ENCODE measurements at regions not wholly inside any gene's neighbourhood (a gene's known extent, or its start where the extent isn't known, plus 50 kb on each side); places are given as distances from the start of the nearest gene placed in this dataset.

DNA sequence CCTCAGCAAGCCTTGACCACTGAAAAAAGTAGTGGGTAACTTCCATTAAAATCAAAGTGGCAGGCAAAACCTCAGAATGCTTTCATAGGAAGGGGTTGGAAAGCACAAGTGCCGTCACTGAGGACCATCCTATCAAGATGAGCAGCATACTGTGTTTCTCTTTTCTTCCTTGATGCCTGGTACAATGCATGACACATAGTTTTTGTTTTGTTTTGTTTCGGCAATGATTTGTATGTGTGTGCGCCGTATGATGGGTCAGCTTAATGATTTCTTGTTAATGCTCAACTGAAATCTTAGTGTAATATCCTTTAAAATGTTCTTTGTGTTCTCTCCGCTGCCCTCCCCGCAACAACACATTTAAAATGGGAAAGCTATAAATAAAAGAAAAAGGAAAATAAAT is 476.4 kb upstream of the KCNMB2 start:
- H3K36me3 ChIP-seq (ENCODE audit: low read depth, low read length) = no peaks in the 10 kb centered on the region
- H3K4me2 ChIP-seq (ENCODE audit: low read length) = no peak overlapping the region
- no peaks in the 10 kb centered on the region for H3K9me2 ChIP-seq (replicated peaks; ENCODE audit: low read length)
- H2AFZ ChIP-seq (ENCODE audit: low read length) = no peak overlapping the region
- H3K9ac ChIP-seq (ENCODE audit: low read length) = no peak overlapping the region
- DNase-seq = no peak
- no peaks in the 10 kb centered on the region for H3F3A ChIP-seq (ENCODE audit: low read length, unreplicated experiment)
- no TSS peak for BruUV-seq (replicated peaks)
- no peaks in the 10 kb centered on the region for H3K27me3 ChIP-seq (ENCODE audit: low read length)
- intact Hi-C loops (cut with micrococcal nuclease) = loop anchor here (10.0 kb wide), 1 partner anchor 225 kb away; no protein-coding TSS in a partner anchor
- ChIA-PET CTCF (no interaction called here), POLR2A (ENCODE audit: unreplicated experiment) (no interaction called here)
- no peak for TF ChIP-seq EZH2 (IDR thresholded peaks at IDR 0.05; ENCODE audit: low read length, unreplicated experiment)
- no peak for TF ChIP-seq EZH2phosphoT487 (IDR thresholded peaks at IDR 0.05; ENCODE audit: borderline replicate concordance, low read length)
- TF ChIP-seq, protein P1, sequence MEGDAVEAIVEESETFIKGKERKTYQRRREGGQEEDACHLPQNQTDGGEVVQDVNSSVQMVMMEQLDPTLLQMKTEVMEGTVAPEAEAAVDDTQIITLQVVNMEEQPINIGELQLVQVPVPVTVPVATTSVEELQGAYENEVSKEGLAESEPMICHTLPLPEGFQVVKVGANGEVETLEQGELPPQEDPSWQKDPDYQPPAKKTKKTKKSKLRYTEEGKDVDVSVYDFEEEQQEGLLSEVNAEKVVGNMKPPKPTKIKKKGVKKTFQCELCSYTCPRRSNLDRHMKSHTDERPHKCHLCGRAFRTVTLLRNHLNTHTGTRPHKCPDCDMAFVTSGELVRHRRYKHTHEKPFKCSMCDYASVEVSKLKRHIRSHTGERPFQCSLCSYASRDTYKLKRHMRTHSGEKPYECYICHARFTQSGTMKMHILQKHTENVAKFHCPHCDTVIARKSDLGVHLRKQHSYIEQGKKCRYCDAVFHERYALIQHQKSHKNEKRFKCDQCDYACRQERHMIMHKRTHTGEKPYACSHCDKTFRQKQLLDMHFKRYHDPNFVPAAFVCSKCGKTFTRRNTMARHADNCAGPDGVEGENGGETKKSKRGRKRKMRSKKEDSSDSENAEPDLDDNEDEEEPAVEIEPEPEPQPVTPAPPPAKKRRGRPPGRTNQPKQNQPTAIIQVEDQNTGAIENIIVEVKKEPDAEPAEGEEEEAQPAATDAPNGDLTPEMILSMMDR (conservative IDR thresholded peaks at IDR 0.05; ENCODE audit: low read depth, low read length) = no peak
- ATAC-seq = no peak
- no peak overlapping the region for H3K27ac ChIP-seq (ENCODE audit: low read length)
- no peaks in the 10 kb centered on the region for H3K9me3 ChIP-seq (ENCODE audit: low read length)
- H3K79me2 ChIP-seq (ENCODE audit: low read length) = no peaks in the 10 kb centered on the region
- H3K4me1 ChIP-seq (ENCODE audit: insufficient read depth, low read length) = peaks cover 11% of the 10 kb centered on the region
- H4K20me1 ChIP-seq (ENCODE audit: low read length) = no peaks in the 10 kb centered on the region
- H3K4me3 ChIP-seq (ENCODE audit: low read length) = no peak overlapping the region

DNA sequence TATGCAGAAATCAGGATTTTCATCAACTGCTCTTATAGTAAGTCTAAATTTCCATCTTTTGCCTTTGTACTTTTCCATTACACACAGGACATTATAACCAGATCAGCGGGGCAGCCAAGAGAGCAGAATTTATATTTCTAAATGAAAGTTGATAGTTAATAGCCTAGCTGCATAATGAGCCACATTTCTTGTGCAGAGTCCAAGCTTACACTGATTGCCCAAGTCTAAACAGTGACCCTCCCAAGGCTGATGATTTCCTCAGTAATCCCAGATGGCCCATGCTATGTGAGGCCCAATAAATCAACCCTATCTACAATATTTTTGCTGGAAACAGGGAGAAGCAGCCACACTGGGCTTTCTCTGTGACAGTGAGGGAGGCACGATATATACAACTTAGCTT is 475.8 kb upstream of the KCNMB2 start:
- no peaks in the 10 kb centered on the region for H3K9me2 ChIP-seq (replicated peaks; ENCODE audit: low read length)
- no peak overlapping the region for H3K27ac ChIP-seq (ENCODE audit: low read length)
- no peaks in the 10 kb centered on the region for H3K36me3 ChIP-seq (ENCODE audit: low read depth, low read length)
- POLR2A ChIA-PET (ENCODE audit: unreplicated experiment) = no interaction called here
- H3K27me3 ChIP-seq (ENCODE audit: low read length) = no peaks in the 10 kb centered on the region
- peaks cover 11% of the 10 kb centered on the region for H3K4me1 ChIP-seq (ENCODE audit: insufficient read depth, low read length)
- no peak for DNase-seq
- ATAC-seq = no peak
- H4K20me1 ChIP-seq (ENCODE audit: low read length) = no peaks in the 10 kb centered on the region
- H3K9ac ChIP-seq (ENCODE audit: low read length) = no peak overlapping the region
- H3K4me2 ChIP-seq (ENCODE audit: low read length) = no peak overlapping the region
- intact Hi-C loops (cut with micrococcal nuclease) = loop anchor here (10.0 kb wide), 1 partner anchor 226 kb away; no protein-coding TSS in a partner anchor
- no peaks in the 10 kb centered on the region for H3K9me3 ChIP-seq (ENCODE audit: low read length)
- H3K4me3 ChIP-seq (ENCODE audit: low read length) = no peak overlapping the region
- no peaks in the 10 kb centered on the region for H3K79me2 ChIP-seq (ENCODE audit: low read length)
- H2AFZ ChIP-seq (ENCODE audit: low read length) = no peak overlapping the region
- H3F3A ChIP-seq (ENCODE audit: low read length, unreplicated experiment) = no peaks in the 10 kb centered on the region
- TF ChIP-seq EZH2 (IDR thresholded peaks at IDR 0.05; ENCODE audit: low read length, unreplicated experiment) (no peak), EZH2phosphoT487 (IDR thresholded peaks at IDR 0.05; ENCODE audit: borderline replicate concordance, low read length) (no peak)
- TF ChIP-seq, protein P1 (conservative IDR thresholded peaks at IDR 0.05; ENCODE audit: low read depth, low read length) = no peak
- BruUV-seq (replicated peaks) = no TSS peak
- CTCF ChIA-PET = no interaction called here

DNA sequence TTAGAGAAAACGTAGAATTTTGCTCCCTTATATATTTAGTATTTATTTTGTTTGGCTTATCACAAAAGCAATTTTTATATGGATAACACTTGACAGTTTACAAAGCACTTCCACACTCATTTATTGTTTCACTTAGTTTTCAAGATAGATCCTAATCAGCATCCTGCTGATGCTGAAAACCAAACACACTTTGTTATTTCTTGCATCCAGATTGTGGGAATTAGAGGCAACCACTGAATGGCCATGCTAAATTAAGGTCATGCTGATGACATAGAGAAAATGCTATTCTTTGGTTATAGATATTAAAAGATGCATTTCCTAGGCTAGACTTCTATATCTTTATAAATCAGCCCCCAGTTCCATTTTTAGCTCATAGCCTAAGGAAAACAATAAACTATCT is 474.1 kb upstream of the KCNMB2 start:
- no peaks in the 10 kb centered on the region for H3F3A ChIP-seq (ENCODE audit: low read length, unreplicated experiment)
- no peaks in the 10 kb centered on the region for H3K36me3 ChIP-seq (ENCODE audit: low read depth, low read length)
- peaks cover 11% of the 10 kb centered on the region for H3K4me1 ChIP-seq (ENCODE audit: insufficient read depth, low read length)
- no peaks in the 10 kb centered on the region for H3K27me3 ChIP-seq (ENCODE audit: low read length)
- H3K9me3 ChIP-seq (ENCODE audit: low read length) = no peaks in the 10 kb centered on the region
- H3K9ac ChIP-seq (ENCODE audit: low read length) = no peak overlapping the region
- H4K20me1 ChIP-seq (ENCODE audit: low read length) = no peaks in the 10 kb centered on the region
- no peak for ATAC-seq
- no peak for TF ChIP-seq EZH2 (IDR thresholded peaks at IDR 0.05; ENCODE audit: low read length, unreplicated experiment)
- TF ChIP-seq, protein P1 (conservative IDR thresholded peaks at IDR 0.05; ENCODE audit: low read depth, low read length) = no peak
- no peak for TF ChIP-seq EZH2phosphoT487 (IDR thresholded peaks at IDR 0.05; ENCODE audit: borderline replicate concordance, low read length)
- BruUV-seq (replicated peaks) = no TSS peak
- H3K9me2 ChIP-seq (replicated peaks; ENCODE audit: low read length) = no peaks in the 10 kb centered on the region
- H3K79me2 ChIP-seq (ENCODE audit: low read length) = no peaks in the 10 kb centered on the region
- no peak overlapping the region for H3K27ac ChIP-seq (ENCODE audit: low read length)
- intact Hi-C loops (cut with micrococcal nuclease) = loop anchor here (10.0 kb wide), 1 partner anchor 227 kb away; no protein-coding TSS in a partner anchor
- no peak for DNase-seq
- no peak overlapping the region for H3K4me2 ChIP-seq (ENCODE audit: low read length)
- no peak overlapping the region for H2AFZ ChIP-seq (ENCODE audit: low read length)
- H3K4me3 ChIP-seq (ENCODE audit: low read length) = no peak overlapping the region
- POLR2A ChIA-PET (ENCODE audit: unreplicated experiment) = no interaction called here
- CTCF ChIA-PET = no interaction called here

Data from PC-3 (cell line).